ENCODE measurements at regions not wholly inside any gene's neighbourhood (a gene's known extent, or its start where the extent isn't known, plus 50 kb on each side); places are given as distances from the start of the nearest gene placed in this dataset.
"Not testable (repeated sequence)": the region's sequence is repeated elsewhere in the genome, so short reads cannot be mapped to it uniquely, and the experiment has no call there.

- ChIA-PET POLR2A (no interaction called here), CTCF (no interaction called here)
Measured at GRCh38 chr4:31784558-31784957, 1064.4 kb downstream of the PCDH7 start.

GRCh38 chr4:31787701-31788100, 1067.5 kb downstream of the PCDH7 start:
- ChIA-PET CTCF (no interaction called here), POLR2A (no interaction called here)

GRCh38 chr4:31788676-31789075, 1068.5 kb downstream of the PCDH7 start:
- POLR2A ChIA-PET, result no interaction called here
- CTCF ChIA-PET, result no interaction called here

GRCh38 chr4:31791666-31792065, 1071.5 kb downstream of the PCDH7 start:
- CTCF ChIA-PET, result no interaction called here
- POLR2A ChIA-PET, result no interaction called here

GRCh38 chr4:31793907-31794306, 1073.7 kb downstream of the PCDH7 start:
- ChIA-PET POLR2A (no interaction called here), CTCF (no interaction called here)

- POLR2A ChIA-PET, CTCF ChIA-PET: not testable (repeated sequence)
Measured at GRCh38 chr4:31797052-31797451, 1076.9 kb downstream of the PCDH7 start.

GRCh38 chr4:31803526-31804195, 1083.5 kb downstream of the PCDH7 start:
- ChIA-PET POLR2A (no interaction called here), CTCF (no interaction called here)

GRCh38 chr4:31807036-31807435, 1086.9 kb downstream of the PCDH7 start:
- ChIA-PET CTCF (no interaction called here), POLR2A (no interaction called here)

- ChIA-PET CTCF (no interaction called here), POLR2A (no interaction called here)
Measured at GRCh38 chr4:31844350-31844749, 1124.2 kb downstream of the PCDH7 start.

- ChIA-PET CTCF (interaction anchor here (0.5 kb wide), 1 partner anchor 891 kb away, joined by 3 read pairs; no protein-coding TSS in a partner anchor), POLR2A (no interaction called here)
Measured at GRCh38 chr4:31851946-31852345, 1131.8 kb downstream of the PCDH7 start.

- POLR2A ChIA-PET, result no interaction called here
- CTCF ChIA-PET, result no interaction called here
Measured at GRCh38 chr4:31877429-31877828, 1157.3 kb downstream of the PCDH7 start.

GRCh38 chr4:31880837-31881236, 1160.7 kb downstream of the PCDH7 start:
- CTCF ChIA-PET, result not testable (repeated sequence)

GRCh38 chr4:31896349-31896748, 1176.2 kb downstream of the PCDH7 start:
- POLR2A ChIA-PET, result no interaction called here
- CTCF ChIA-PET, result no interaction called here

More at GRCh38 chr4:31880837-31881236, 1160.7 kb downstream of the PCDH7 start:
- POLR2A ChIA-PET, result not testable (repeated sequence)

GRCh38 chr4:31905363-31905762, 1185.2 kb downstream of the PCDH7 start:
- POLR2A ChIA-PET, result no interaction called here

GRCh38 chr4:31908261-31908660, 1188.1 kb downstream of the PCDH7 start:
- POLR2A ChIA-PET, result no interaction called here
- CTCF ChIA-PET, result no interaction called here

More at GRCh38 chr4:31905363-31905762, 1185.2 kb downstream of the PCDH7 start:
- CTCF ChIA-PET, result no interaction called here

- ChIA-PET POLR2A (no interaction called here), CTCF (no interaction called here)
Measured at GRCh38 chr4:31917334-31917733, 1197.2 kb downstream of the PCDH7 start.

- ChIA-PET POLR2A (no interaction called here), CTCF (no interaction called here)
Measured at GRCh38 chr4:31918891-31919290, 1198.7 kb downstream of the PCDH7 start.

GRCh38 chr4:31923634-31924033, 1203.5 kb downstream of the PCDH7 start:
- CTCF ChIA-PET, result no interaction called here
- POLR2A ChIA-PET, result no interaction called here

GRCh38 chr4:31929676-31930345, 1209.6 kb downstream of the PCDH7 start:
- ChIA-PET CTCF (interaction anchor here (0.7 kb wide), 1 partner anchor 143 kb away, joined by 3 read pairs; no protein-coding TSS in a partner anchor), POLR2A (no interaction called here)

- ChIA-PET CTCF (no interaction called here), POLR2A (no interaction called here)
Measured at GRCh38 chr4:31946456-31946855, 1226.3 kb downstream of the PCDH7 start.

GRCh38 chr4:31947101-31947500, 1226.9 kb downstream of the PCDH7 start:
- POLR2A ChIA-PET, result no interaction called here
- CTCF ChIA-PET, result no interaction called here

- CTCF ChIA-PET, result no interaction called here
- POLR2A ChIA-PET, result no interaction called here
Measured at GRCh38 chr4:31949045-31949444, 1228.9 kb downstream of the PCDH7 start.

Measured in activated CD8-positive, alpha-beta memory T cell treated with anti-CD3 and anti-CD28 coated beads for 36 hours (primary cell).